Kidney glomerular epithelial cell (primary cell): ENCODE measurements at regions not wholly inside any gene's neighbourhood (a gene's known extent, or its start where the extent isn't known, plus 50 kb on each side); places are given as distances from the start of the nearest gene placed in this dataset.
"Not testable (repeated sequence)": the region's sequence is repeated elsewhere in the genome, so short reads cannot be mapped to it uniquely, and the experiment has no call there.

Experiments
- DNase-seq: peaks from one replicate; lab custom pipeline; 2025; lab: John Stamatoyannopoulos, UW

- DNase-seq = no peak
Measured at GRCh38 chr17:77619851-77620250, 338.7 kb upstream of the TNRC6C start.

GRCh38 chr17:77620282-77620681, 338.2 kb upstream of the TNRC6C start:
- no peak for DNase-seq

GRCh38 chr17:77622084-77622483, 336.4 kb upstream of the TNRC6C start:
- not testable (repeated sequence) for DNase-seq

- no peak for DNase-seq
Measured at GRCh38 chr17:77622647-77623046, 335.9 kb upstream of the TNRC6C start.

- not testable (repeated sequence) for DNase-seq
Measured at GRCh38 chr17:77623321-77623720, 335.2 kb upstream of the TNRC6C start.

GRCh38 chr17:77628035-77628434, 330.5 kb upstream of the TNRC6C start:
- no peak for DNase-seq

GRCh38 chr17:77629284-77629683, 329.2 kb upstream of the TNRC6C start:
- not testable (repeated sequence) for DNase-seq

GRCh38 chr17:77631307-77631706, 327.2 kb upstream of the TNRC6C start:
- DNase-seq = no peak

GRCh38 chr17:77632619-77633018, 325.9 kb upstream of the TNRC6C start:
- no peak for DNase-seq

GRCh38 chr17:77634710-77635109, 323.8 kb upstream of the TNRC6C start:
- no peak for DNase-seq

GRCh38 chr17:77635176-77635575, 323.3 kb upstream of the TNRC6C start:
- DNase-seq = no peak

GRCh38 chr17:77635785-77636184, 322.7 kb upstream of the TNRC6C start:
- DNase-seq = not testable (repeated sequence)

- no peak for DNase-seq
Measured at GRCh38 chr17:77636835-77637817, 321.4 kb upstream of the TNRC6C start.

GRCh38 chr17:77637818-77638575, 320.5 kb upstream of the TNRC6C start:
- DNase-seq = no peak

GRCh38 chr17:77640252-77640651, 318.3 kb upstream of the TNRC6C start:
- no peak for DNase-seq

GRCh38 chr17:77640916-77641605, 317.4 kb upstream of the TNRC6C start:
- no peak for DNase-seq

- DNase-seq = no peak
Measured at GRCh38 chr17:77641718-77642117, 316.8 kb upstream of the TNRC6C start.

- DNase-seq = no peak
Measured at GRCh38 chr17:77644181-77645071, 314.1 kb upstream of the TNRC6C start.

GRCh38 chr17:77645072-77646045, 313.1 kb upstream of the TNRC6C start:
- DNase-seq = no peak

GRCh38 chr17:77646046-77646430, 312.5 kb upstream of the TNRC6C start:
- DNase-seq = no peak
